ENCODE measurements at regions not wholly inside any gene's neighbourhood (a gene's known extent, or its start where the extent isn't known, plus 50 kb on each side); places are given as distances from the start of the nearest gene placed in this dataset.

DNA sequence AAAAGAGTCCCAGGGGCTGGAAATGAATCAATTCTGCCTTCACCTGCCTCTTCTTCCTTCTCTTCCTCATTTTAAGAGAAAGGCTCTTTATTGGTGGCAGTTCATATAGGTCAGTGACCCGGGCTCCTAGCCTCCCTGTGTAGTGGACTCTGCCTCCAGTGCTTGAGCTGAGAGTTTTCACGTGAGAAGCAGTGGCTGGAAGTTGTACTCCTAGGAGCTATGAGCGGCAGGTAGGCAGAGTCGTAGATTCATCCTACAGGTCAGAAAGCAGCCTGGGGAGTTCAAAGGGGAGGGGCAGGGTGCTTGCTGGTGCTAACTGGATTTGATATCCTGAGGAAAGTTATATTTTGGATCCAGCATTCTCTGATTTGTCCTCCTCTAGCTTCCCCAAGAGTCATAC lies 101.1 kb downstream of the RPLP1 start:
- TF ChIP-seq, protein P1, sequence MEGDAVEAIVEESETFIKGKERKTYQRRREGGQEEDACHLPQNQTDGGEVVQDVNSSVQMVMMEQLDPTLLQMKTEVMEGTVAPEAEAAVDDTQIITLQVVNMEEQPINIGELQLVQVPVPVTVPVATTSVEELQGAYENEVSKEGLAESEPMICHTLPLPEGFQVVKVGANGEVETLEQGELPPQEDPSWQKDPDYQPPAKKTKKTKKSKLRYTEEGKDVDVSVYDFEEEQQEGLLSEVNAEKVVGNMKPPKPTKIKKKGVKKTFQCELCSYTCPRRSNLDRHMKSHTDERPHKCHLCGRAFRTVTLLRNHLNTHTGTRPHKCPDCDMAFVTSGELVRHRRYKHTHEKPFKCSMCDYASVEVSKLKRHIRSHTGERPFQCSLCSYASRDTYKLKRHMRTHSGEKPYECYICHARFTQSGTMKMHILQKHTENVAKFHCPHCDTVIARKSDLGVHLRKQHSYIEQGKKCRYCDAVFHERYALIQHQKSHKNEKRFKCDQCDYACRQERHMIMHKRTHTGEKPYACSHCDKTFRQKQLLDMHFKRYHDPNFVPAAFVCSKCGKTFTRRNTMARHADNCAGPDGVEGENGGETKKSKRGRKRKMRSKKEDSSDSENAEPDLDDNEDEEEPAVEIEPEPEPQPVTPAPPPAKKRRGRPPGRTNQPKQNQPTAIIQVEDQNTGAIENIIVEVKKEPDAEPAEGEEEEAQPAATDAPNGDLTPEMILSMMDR (IDR thresholded peaks at IDR 0.05), result no peak
- TF ChIP-seq POLR2A (IDR thresholded peaks at IDR 0.05), result no peak
